SK-N-SH (cell line): ENCODE measurements at regions not wholly inside any gene's neighbourhood (a gene's known extent, or its start where the extent isn't known, plus 50 kb on each side); places are given as distances from the start of the nearest gene placed in this dataset.

ENCODE experiments used
- CTCF ChIA-PET: fragments of 300-600, 350-600 bp; formaldehyde crosslinking; extraction: SDS; loops from one replicate; lab custom pipeline; 2021; lab: Yijun Ruan, JAX
- POLR2A ChIA-PET: fragments of 350-600 bp; sonication (Branson Sonifier 250); formaldehyde crosslinking; extraction: SDS; loops from one replicate; lab custom pipeline; 2020; ENCODE audit warnings: antibody characterized with exemption, inconsistent platforms; lab: Yijun Ruan, JAX
- DNase-seq: peaks from one replicate; pipeline ENCODE4 v3.0.0; 2012
- H2AFZ ChIP-seq: fragments of 200-600 bp; sonication (generic); 2 replicates; pipeline ENCODE4 v1.8.1; 2016; ENCODE audit warnings: antibody characterized with exemption, mild to moderate bottlenecking, low read depth
- H3F3A ChIP-seq: fragments of 200-600 bp; sonication (generic); replicated peaks from 2 replicates; pipeline ENCODE3; 2016; ENCODE audit warnings: antibody characterized with exemption, mild to moderate bottlenecking; ENCODE audit not compliant: insufficient read depth
- H3K27ac ChIP-seq, 2 experiments: fragments of 200-500 bp in 1 of 2; fragments of 200-600 bp in 1 of 2; sonication (Bioruptor generic) in 1 of 2; sonication (generic), shearing (Covaris generic) in 1 of 2; 2 replicates each; pipeline versions ENCODE4 v1.5.1 to v1.6.1; 2014 to 2016; ENCODE audit warnings: low read depth in 2 of 2, inconsistent platforms in 1 of 2, low read length in 1 of 2, mild to moderate bottlenecking in 1 of 2, mixed read lengths in 1 of 2
- H3K27me3 ChIP-seq: fragments of 200-600 bp; sonication (generic), shearing (Covaris generic); 2 replicates; pipeline ENCODE4 v1.6.1; 2016; ENCODE audit warnings: mixed run types; ENCODE audit not compliant: insufficient read depth
- H3K36me3 ChIP-seq, 2 experiments: fragments of 200-500 bp in 1 of 2; fragments of 200-600 bp in 1 of 2; sonication (Bioruptor generic) in 1 of 2; sonication (generic) in 1 of 2; replicated peaks in 1 of 2; 2 replicates each; pipeline versions ENCODE3 to v1.5.1; 2014 to 2016; ENCODE audit warnings: low read length in 1 of 2, mild to moderate bottlenecking in 1 of 2; ENCODE audit not compliant: insufficient read depth in 2 of 2, control insufficient read depth in 1 of 2
- H3K4me1 ChIP-seq, 2 experiments: fragments of 200-500 bp in 1 of 2; fragments of 200-600 bp in 1 of 2; sonication (Bioruptor generic) in 1 of 2; sonication (generic), shearing (Covaris generic) in 1 of 2; 2 replicates each; pipeline versions ENCODE4 v1.5.1 to v1.6.1; 2014 to 2016; ENCODE audit warnings: low read depth in 1 of 2, low read length in 1 of 2, mixed run types in 1 of 2; ENCODE audit not compliant: insufficient read depth in 2 of 2, control insufficient read depth in 1 of 2
- H3K4me2 ChIP-seq: fragments of 200-600 bp; sonication (generic), shearing (Covaris generic); 2 replicates; pipeline ENCODE4 v1.6.1; 2017; ENCODE audit warnings: mixed run types
- H3K4me3 ChIP-seq, 2 experiments: fragments of 200-500 bp in 1 of 2; fragments of 200-600 bp in 1 of 2; sonication (Bioruptor generic) in 1 of 2; sonication (generic), shearing (Covaris generic) in 1 of 2; 2 replicates each; pipeline versions ENCODE4 v1.5.1 to v1.8.1; 2014 to 2016; ENCODE audit warnings: low read depth in 2 of 2, inconsistent platforms in 1 of 2, low read length in 1 of 2, mild to moderate bottlenecking in 1 of 2, mixed read lengths in 1 of 2, moderate library complexity in 1 of 2
- H3K79me2 ChIP-seq: fragments of 200-600 bp; sonication (generic); 2 replicates; pipeline ENCODE4 v1.8.1; 2017; ENCODE audit warnings: mild to moderate bottlenecking; ENCODE audit not compliant: insufficient read depth
- H3K9ac ChIP-seq: fragments of 200-600 bp; sonication (generic); 2 replicates; pipeline ENCODE4 v1.6.1; 2017; ENCODE audit warnings: mixed run types
- H3K9me2 ChIP-seq: fragments of 200-600 bp; sonication (generic); 2 replicates; pipeline ENCODE4 v1.6.1; 2017; ENCODE audit warnings: mixed run types
- H3K9me3 ChIP-seq: fragments of 200-600 bp; sonication (generic); 2 replicates; pipeline ENCODE4 v1.6.1; 2017; ENCODE audit warnings: mixed run types, mild to moderate bottlenecking, moderate library complexity
- H4K20me1 ChIP-seq: fragments of 200-600 bp; sonication (generic); 2 replicates; pipeline ENCODE4 v1.6.1; 2017; ENCODE audit warnings: mild to moderate bottlenecking, mixed run types; ENCODE audit not compliant: insufficient read depth
- CHD2 ChIP-seq: fragments of 150-350 bp; IDR thresholded peaks from 2 replicates; pipeline ENCODE4 v1.6.1; 2018; ENCODE audit warnings: low read length; ENCODE audit not compliant: partially characterized antibody
- ELF1 ChIP-seq: IDR thresholded peaks from 2 replicates; pipeline ENCODE4 v1.4.0; 2012
- EP300 ChIP-seq, 2 experiments: IDR thresholded peaks; 2 replicates each; pipeline versions ENCODE4 v1.4.0 to v1.6.1; 2012; ENCODE audit warnings: borderline replicate concordance in 1 of 2, low read depth in 1 of 2, low read length in 1 of 2
- FOSL2 ChIP-seq: IDR thresholded peaks from 2 replicates; pipeline ENCODE4 v1.4.0; 2012; ENCODE audit warnings: low read depth, mild to moderate bottlenecking, moderate library complexity, borderline replicate concordance
- FOXJ3 ChIP-seq: sonication (generic); formaldehyde crosslinking; IDR thresholded peaks from 2 replicates; pipeline ENCODE4 v1.5.1; 2020; ENCODE audit warnings: mild to moderate bottlenecking, missing genetic modification reagents
- FOXM1 ChIP-seq: IDR thresholded peaks from 2 replicates; pipeline ENCODE4 v1.4.0; 2012; ENCODE audit warnings: low read depth, mild to moderate bottlenecking
- GABPA ChIP-seq: IDR thresholded peaks from 2 replicates; pipeline ENCODE4 v1.4.0; 2012; ENCODE audit warnings: low read depth, mild to moderate bottlenecking
- JUND ChIP-seq: IDR thresholded peaks from 2 replicates; pipeline ENCODE4 v1.4.0; 2012
- MAX ChIP-seq: IDR thresholded peaks from 2 replicates; pipeline ENCODE4 v1.4.0; 2012; ENCODE audit warnings: low read depth
- NRF1 ChIP-seq: IDR thresholded peaks from 2 replicates; pipeline ENCODE4 v1.6.1; 2012; ENCODE audit warnings: low read depth, mild to moderate bottlenecking, low read length
- REST ChIP-seq: IDR thresholded peaks from 2 replicates; pipeline ENCODE4 v1.6.1; 2012; ENCODE audit warnings: mild to moderate bottlenecking, low read depth, low read length, moderate library complexity
- RFX5 ChIP-seq: IDR thresholded peaks from 2 replicates; pipeline ENCODE4 v1.6.1; 2012; ENCODE audit warnings: mild to moderate bottlenecking, improper control_type of control experiment, low read length
- SIN3A ChIP-seq: IDR thresholded peaks from 2 replicates; pipeline ENCODE4 v1.6.1; 2012; ENCODE audit warnings: low read depth, mild to moderate bottlenecking, low read length, moderate library complexity, borderline replicate concordance
- SMC3 ChIP-seq: IDR thresholded peaks from 2 replicates; pipeline ENCODE4 v1.6.1; 2012; ENCODE audit warnings: low read depth, low read length, improper control_type of control experiment
- TAF1 ChIP-seq: IDR thresholded peaks from 2 replicates; pipeline ENCODE4 v1.6.1; 2012; ENCODE audit warnings: low read depth, mild to moderate bottlenecking, low read length, moderate library complexity, borderline replicate concordance
- TCF12 ChIP-seq: IDR thresholded peaks from 2 replicates; pipeline ENCODE4 v1.4.0; 2012
- TEAD4 ChIP-seq: IDR thresholded peaks from 2 replicates; pipeline ENCODE4 v1.4.0; 2012; ENCODE audit warnings: mild to moderate bottlenecking, borderline replicate concordance; ENCODE audit not compliant: insufficient read depth
- USF2 ChIP-seq: fragments of 150-350 bp; IDR thresholded peaks from 2 replicates; pipeline ENCODE4 v1.6.1; 2017; ENCODE audit warnings: antibody characterized with exemption, low read length, low read depth, borderline replicate concordance
- ZBTB33 ChIP-seq: IDR thresholded peaks from 2 replicates; pipeline ENCODE4 v1.4.0; 2012; ENCODE audit warnings: low read depth, borderline replicate concordance
- WGBS: methylation state at CpG from one replicate; pipeline ENCODE4 v1.1.6; 2017; ENCODE audit warnings: low lambda C conversion rate; 5-methylcytosine and 5-hydroxymethylcytosine counted together

GRCh38 chr5:166725593-166725992 lies 1565.9 kb upstream of the WWC1 start:
- CTCF ChIA-PET = no interaction called here
- H2AFZ ChIP-seq = no peak overlapping the region

GRCh38 chr5:166726406-166726805 lies 1565.0 kb upstream of the WWC1 start:
- Histone ChIP-seq H3K9me2 (no peaks in the 10 kb centered on the region), H3K4me1 (no peaks in the 10 kb centered on the region), H3K27ac (no peak overlapping the region), H3K27me3 (no peaks in the 10 kb centered on the region), H3K4me3 (no peak overlapping the region), H4K20me1 (no peaks in the 10 kb centered on the region), H3K9ac (no peak overlapping the region), H3F3A (no peaks in the 10 kb centered on the region), H2AFZ (no peak overlapping the region), H3K36me3 (no peaks in the 10 kb centered on the region), H3K9me3 (peaks cover 3% of the 10 kb centered on the region; the same call in 1 of the 2 replicates), H3K4me2 (no peak overlapping the region), H3K79me2 (no peaks in the 10 kb centered on the region; the same call in 1 of the 2 replicates)
- ChIA-PET POLR2A (no interaction called here), CTCF (no interaction called here)
- WGBS = 10% methylated on average over 1 of the region's 1 CpG
- DNase-seq = no peak
- TF ChIP-seq TEAD4 (no peak), USF2 (no peak), TAF1 (no peak), ELF1 (no peak), FOSL2 (no peak), REST (no peak), EP300 (IDR thresholded peaks at IDR 0.05; ENCODE audit: borderline replicate concordance in 1 of 2, low read depth in 1 of 2, low read length in 1 of 2) (no peak), CHD2 (no peak), SMC3 (no peak), JUND (no peak), FOXJ3 (CRISPR knock-in tag) (no peak), NRF1 (no peak), TCF12 (no peak), GABPA (no peak)

More at GRCh38 chr5:166725593-166725992, 1565.9 kb upstream of the WWC1 start:
- Histone ChIP-seq H3F3A (no peaks in the 10 kb centered on the region), H3K27ac (no peak overlapping the region), H3K36me3 (no peaks in the 10 kb centered on the region), H3K9me3 (peaks cover 3% of the 10 kb centered on the region; the same call in 1 of the 2 replicates), H3K79me2 (no peaks in the 10 kb centered on the region; the same call in 1 of the 2 replicates), H3K27me3 (no peaks in the 10 kb centered on the region), H4K20me1 (no peaks in the 10 kb centered on the region), H3K9me2 (no peaks in the 10 kb centered on the region), H3K4me1 (no peaks in the 10 kb centered on the region), H3K9ac (no peak overlapping the region), H3K4me3 (no peak overlapping the region), H3K4me2 (no peak overlapping the region)
- DNase-seq = no peak
- TF ChIP-seq SIN3A = no peak
- TF ChIP-seq FOXJ3 (CRISPR knock-in tag) = no peak
- TF ChIP-seq ZBTB33 = no peak
- no peak for TF ChIP-seq RFX5
- no peak for TF ChIP-seq MAX
- TF ChIP-seq SMC3 = no peak
- TF ChIP-seq FOXM1 = no peak
- WGBS = 18% methylated on average over 1 of the region's 1 CpG
- POLR2A ChIA-PET = no interaction called here
